CD14-positive monocyte (primary cell): ENCODE measurements at regions not wholly inside any gene's neighbourhood (a gene's known extent, or its start where the extent isn't known, plus 50 kb on each side); places are given as distances from the start of the nearest gene placed in this dataset.

ENCODE experiments used
- DNase-seq, 3 donors: peaks; one replicate each; pipeline ENCODE4 v3.0.0-alpha.2; 2011 to 2022
- H2AFZ ChIP-seq: 2 replicates; pipeline ENCODE4 v1.6.0; 2012; ENCODE audit warnings: mild to moderate bottlenecking, low read depth, low read length, inconsistent platforms; ENCODE audit not compliant: insufficient read depth, poor library complexity, severe bottlenecking
- H3K27ac ChIP-seq, 2 donors: 1 replicate in 1 of 2; 2 replicates in 1 of 2; pipeline ENCODE4 v1.5.1; 2012 to 2013; ENCODE audit warnings: low read length in 2 of 2, control low read depth in 1 of 2, inconsistent platforms in 1 of 2, low read depth in 1 of 2, mild to moderate bottlenecking in 1 of 2
- H3K27me3 ChIP-seq, 2 donors: one replicate each; pipeline versions ENCODE4 v1.6.0 to v1.6.1; 2011 to 2013; ENCODE audit warnings: low read length in 2 of 2; ENCODE audit not compliant: control insufficient read depth in 2 of 2, insufficient read depth in 2 of 2
- H3K36me3 ChIP-seq, 2 donors: replicated peaks in 1 of 2; 1 replicate in 1 of 2; 2 replicates in 1 of 2; pipeline versions ENCODE4 v1.5.1 to v1.6.1; 2012 to 2013; ENCODE audit warnings: low read length in 2 of 2, control low read depth in 1 of 2, inconsistent platforms in 1 of 2, mild to moderate bottlenecking in 1 of 2; ENCODE audit not compliant: insufficient read depth in 2 of 2, control insufficient read depth in 1 of 2
- H3K4me1 ChIP-seq, 2 donors: 1 replicate in 1 of 2; 2 replicates in 1 of 2; pipeline versions ENCODE4 v1.5.1 to v1.6.1; 2012 to 2013; ENCODE audit warnings: low read length in 2 of 2, control low read depth in 1 of 2, inconsistent platforms in 1 of 2, mild to moderate bottlenecking in 1 of 2, moderate library complexity in 1 of 2; ENCODE audit not compliant: insufficient read depth in 2 of 2, control insufficient read depth in 1 of 2
- H3K4me2 ChIP-seq: replicated peaks from 2 replicates; pipeline ENCODE3; 2012; ENCODE audit warnings: low read length, moderate library complexity, mild to moderate bottlenecking; ENCODE audit not compliant: poor library complexity, severe bottlenecking; ENCODE audit errors: extremely low read depth
- H3K4me3 ChIP-seq, 3 experiments: fragments of 200-600 bp in 1 of 3; sonication (generic) in 1 of 3; replicated peaks in 1 of 3; 1 replicate in 2 of 3; 2 replicates in 1 of 3; pipeline ENCODE4 v1.5.1; 2011 to 2013; ENCODE audit warnings: low read length in 3 of 3, mild to moderate bottlenecking in 3 of 3, control low read depth in 2 of 3, low read depth in 2 of 3, inconsistent platforms in 1 of 3, moderate library complexity in 1 of 3
- H3K79me2 ChIP-seq: 2 replicates; pipeline ENCODE4 v1.6.0; 2012; ENCODE audit warnings: mild to moderate bottlenecking, control low read depth, inconsistent platforms, low read length, moderate library complexity; ENCODE audit not compliant: insufficient read depth
- H3K9ac ChIP-seq: 2 replicates; pipeline ENCODE4 v1.6.0; 2017; ENCODE audit warnings: low read length, mild to moderate bottlenecking; ENCODE audit not compliant: insufficient read depth, poor library complexity, severe bottlenecking
- H3K9me3 ChIP-seq, 2 donors: replicated peaks in 1 of 2; 1 replicate in 1 of 2; 2 replicates in 1 of 2; pipeline versions ENCODE4 v1.5.1 to v1.6.1; 2012 to 2013; ENCODE audit warnings: low read length in 2 of 2, control low read depth in 1 of 2; ENCODE audit not compliant: control insufficient read depth in 1 of 2, insufficient read depth in 1 of 2
- H4K20me1 ChIP-seq: 2 replicates; pipeline ENCODE4 v1.6.0; 2012; ENCODE audit warnings: mild to moderate bottlenecking, low read length, control low read depth, moderate library complexity; ENCODE audit not compliant: insufficient read depth
- H3K27ac Mint-ChIP-seq, 7 donors: one replicate each; pipeline ENCODE4 v1.8.0; 2020; ENCODE audit warnings: mild to moderate bottlenecking in 7 of 7, mixed read lengths in 7 of 7, moderate library complexity in 6 of 7, inconsistent platforms in 2 of 7
- H3K27me3 Mint-ChIP-seq, 3 donors: one replicate each; pipeline ENCODE4 v1.8.0; 2021 to 2022; ENCODE audit warnings: low read depth in 3 of 3, mild to moderate bottlenecking in 3 of 3, mixed read lengths in 3 of 3, moderate library complexity in 3 of 3, inconsistent platforms in 1 of 3
- H3K36me3 Mint-ChIP-seq, 2 donors: one replicate each; pipeline ENCODE4 v1.8.0; 2020; ENCODE audit warnings: mixed read lengths in 2 of 2, inconsistent platforms in 1 of 2, mild to moderate bottlenecking in 1 of 2
- H3K4me1 Mint-ChIP-seq: one replicate; pipeline ENCODE4 v1.8.0; 2020; ENCODE audit warnings: mild to moderate bottlenecking, mixed read lengths
- H3K4me3 Mint-ChIP-seq, 2 donors: one replicate each; pipeline ENCODE4 v1.8.0; 2020; ENCODE audit warnings: mild to moderate bottlenecking in 2 of 2, mixed read lengths in 2 of 2, moderate library complexity in 1 of 2
- H3K9me3 Mint-ChIP-seq, 7 donors: one replicate each; pipeline ENCODE4 v1.8.0; 2020 to 2022; ENCODE audit warnings: mixed read lengths in 7 of 7, mild to moderate bottlenecking in 6 of 7, moderate library complexity in 6 of 7, inconsistent platforms in 2 of 7
- WGBS: methylation state at CpG from one replicate; pipeline ENCODE4 v1.1.5; 2013; ENCODE audit warnings: missing lambda C conversion rate; ENCODE audit not compliant: insufficient coverage; 5-methylcytosine and 5-hydroxymethylcytosine counted together
- intact Hi-C, 2 donors: fragments of 100-400 bp; cut with micrococcal nuclease; formaldehyde crosslinking; loops; one replicate each; pipeline versions ENCODE4 v1.15.0 to v1.15.1; 2023
- TF ChIP-seq, protein P1 (sequence below): fragments of 200-600 bp; IDR thresholded peaks from one replicate; pipeline ENCODE4 v1.8.0; 2022; ENCODE audit warnings: antibody characterized with exemption, mild to moderate bottlenecking

DNA sequence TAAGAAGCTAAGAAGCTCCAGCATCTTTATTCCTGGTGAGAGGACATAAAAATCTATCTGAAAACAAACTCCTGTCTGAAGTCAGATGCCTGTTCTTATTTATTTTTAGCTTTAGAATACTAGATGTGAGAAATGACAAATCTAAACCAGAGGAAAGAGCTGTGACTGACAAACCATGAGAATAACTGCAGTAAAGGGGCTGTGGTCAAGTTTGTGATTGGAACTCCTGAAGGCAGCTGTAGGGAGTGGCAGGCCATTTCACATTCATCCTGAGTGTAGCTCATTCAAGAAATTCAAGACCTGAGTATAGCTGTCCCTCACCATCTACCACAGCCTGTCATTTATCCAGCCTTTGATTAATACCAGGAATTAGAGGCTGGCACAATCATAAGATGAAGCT lies 718.8 kb downstream of the BRINP1 start:
- TF ChIP-seq, protein P1, sequence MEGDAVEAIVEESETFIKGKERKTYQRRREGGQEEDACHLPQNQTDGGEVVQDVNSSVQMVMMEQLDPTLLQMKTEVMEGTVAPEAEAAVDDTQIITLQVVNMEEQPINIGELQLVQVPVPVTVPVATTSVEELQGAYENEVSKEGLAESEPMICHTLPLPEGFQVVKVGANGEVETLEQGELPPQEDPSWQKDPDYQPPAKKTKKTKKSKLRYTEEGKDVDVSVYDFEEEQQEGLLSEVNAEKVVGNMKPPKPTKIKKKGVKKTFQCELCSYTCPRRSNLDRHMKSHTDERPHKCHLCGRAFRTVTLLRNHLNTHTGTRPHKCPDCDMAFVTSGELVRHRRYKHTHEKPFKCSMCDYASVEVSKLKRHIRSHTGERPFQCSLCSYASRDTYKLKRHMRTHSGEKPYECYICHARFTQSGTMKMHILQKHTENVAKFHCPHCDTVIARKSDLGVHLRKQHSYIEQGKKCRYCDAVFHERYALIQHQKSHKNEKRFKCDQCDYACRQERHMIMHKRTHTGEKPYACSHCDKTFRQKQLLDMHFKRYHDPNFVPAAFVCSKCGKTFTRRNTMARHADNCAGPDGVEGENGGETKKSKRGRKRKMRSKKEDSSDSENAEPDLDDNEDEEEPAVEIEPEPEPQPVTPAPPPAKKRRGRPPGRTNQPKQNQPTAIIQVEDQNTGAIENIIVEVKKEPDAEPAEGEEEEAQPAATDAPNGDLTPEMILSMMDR: no peak
- no peaks in the 10 kb centered on the region for H3K79me2 ChIP-seq
- Mint-ChIP-seq H3K9me3 (peaks cover 0 to 12% (median 4%) of the 10 kb centered on the region in 7 donors), H3K27ac (no peak overlapping the region), H3K4me1 (no peaks in the 10 kb centered on the region), H3K27me3 (no peaks in the 10 kb centered on the region), H3K4me3 (no peak overlapping the region), H3K36me3 (no peaks in the 10 kb centered on the region)
- no peaks in the 10 kb centered on the region for H3K4me1 ChIP-seq
- no peaks in the 10 kb centered on the region for H4K20me1 ChIP-seq
- H3K27me3 ChIP-seq: no peaks in the 10 kb centered on the region
- no peak overlapping the region for H3K4me3 ChIP-seq
- H3K27ac ChIP-seq: no peak overlapping the region
- H3K4me2 ChIP-seq: no peak overlapping the region
- intact Hi-C loops: no loop called here
- no peak overlapping the region for H3K9ac ChIP-seq
- peaks cover 7 to 17% of the 10 kb centered on the region in 2 donors for H3K9me3 ChIP-seq
- no peak overlapping the region for H2AFZ ChIP-seq
- H3K36me3 ChIP-seq: no peaks in the 10 kb centered on the region
- no peak for DNase-seq

DNA sequence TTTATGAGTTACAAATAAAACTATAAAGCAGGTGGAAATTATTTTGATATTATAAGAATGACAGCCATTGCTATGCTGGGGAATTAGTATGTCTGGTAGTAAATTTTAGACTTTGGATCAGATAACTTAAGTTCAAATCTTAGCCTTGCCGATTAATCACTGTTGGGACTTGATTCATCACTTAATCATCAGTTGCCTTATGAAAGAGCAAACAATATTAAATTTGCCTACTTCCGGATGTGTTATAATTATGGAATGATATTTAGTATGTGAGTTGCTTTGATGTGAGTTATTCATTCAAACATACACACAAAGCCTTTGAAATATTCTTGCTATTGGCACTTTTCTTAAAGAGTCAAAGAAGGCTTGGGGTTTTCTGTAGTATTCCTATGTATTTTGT lies 717.7 kb downstream of the BRINP1 start:
- TF ChIP-seq, protein P1: no peak
- H3K36me3 ChIP-seq: no peaks in the 10 kb centered on the region
- no peak overlapping the region for H3K4me3 ChIP-seq
- no peaks in the 10 kb centered on the region for H3K4me1 Mint-ChIP-seq
- no peak overlapping the region for H3K27ac ChIP-seq
- H3K4me3 Mint-ChIP-seq: no peak overlapping the region
- no peak for DNase-seq
- H3K4me2 ChIP-seq: no peak overlapping the region
- H3K36me3 Mint-ChIP-seq: no peaks in the 10 kb centered on the region
- peaks cover 7% of the 10 kb centered on the region in 2 donors for H3K9me3 ChIP-seq
- WGBS: no CpG with 5 or more reads among the region's 2 CpGs
- no peaks in the 10 kb centered on the region for H3K4me1 ChIP-seq
- H3K9ac ChIP-seq: no peak overlapping the region
- H2AFZ ChIP-seq: no peak overlapping the region
- intact Hi-C loops: no loop called here
- no peaks in the 10 kb centered on the region for H4K20me1 ChIP-seq
- H3K27ac Mint-ChIP-seq: no peak overlapping the region
- H3K27me3 ChIP-seq: no peaks in the 10 kb centered on the region
- H3K27me3 Mint-ChIP-seq: no peaks in the 10 kb centered on the region
- H3K9me3 Mint-ChIP-seq: peaks cover 0 to 7% (median 3%) of the 10 kb centered on the region in 7 donors
- no peaks in the 10 kb centered on the region for H3K79me2 ChIP-seq
